Heart left ventricle (tissue), 16 donors: ENCODE measurements at regions not wholly inside any gene's neighbourhood (a gene's known extent, or its start where the extent isn't known, plus 50 kb on each side); places are given as distances from the start of the nearest gene placed in this dataset.
"Not testable (repeated sequence)": the region's sequence is repeated elsewhere in the genome, so short reads cannot be mapped to it uniquely, and the experiment has no call there.

Experiments
- ATAC-seq, 4 donors: fragments of 200-7000 bp; cut with Tn5 transposase; one replicate each; pipeline ENCODE4 v1.9.1; 2020 to 2022; ENCODE audit warnings: moderate library complexity in 4 of 4, mild to moderate bottlenecking in 3 of 4, moderate number of reproducible peaks in 1 of 4
- DNase-seq, 5 donors: peaks; one replicate each; pipeline ENCODE4 v3.0.0-alpha.2; 2020
- H3K27ac ChIP-seq, 12 donors: fragments of 200-600 bp; sonication (generic) in 4 of 12; one replicate each; pipeline versions ENCODE4 v1.5.0 to v1.8.0; 2016 to 2022; ENCODE audit warnings: mild to moderate bottlenecking in 2 of 12
- H3K27me3 ChIP-seq, 9 donors: fragments of 200-600 bp; sonication (generic) in 2 of 9; one replicate each; pipeline versions ENCODE4 v1.5.1 to v1.8.0; 2016 to 2022; ENCODE audit warnings: mild to moderate bottlenecking in 3 of 9
- H3K36me3 ChIP-seq, 9 donors: fragments of 200-600 bp; sonication (generic) in 2 of 9; one replicate each; pipeline versions ENCODE4 v1.5.0 to v1.8.0; 2018 to 2022; ENCODE audit warnings: mild to moderate bottlenecking in 2 of 9
- H3K4me1 ChIP-seq, 12 donors: fragments of 200-600 bp; sonication (generic) in 4 of 12; one replicate each; pipeline versions ENCODE4 v1.5.0 to v1.8.0; 2016 to 2022; ENCODE audit warnings: mild to moderate bottlenecking in 3 of 12
- H3K4me3 ChIP-seq, 12 donors: fragments of 200-600 bp; sonication (generic) in 4 of 12; one replicate each; pipeline versions ENCODE4 v1.5.0 to v1.8.0; 2017 to 2022; ENCODE audit warnings: mild to moderate bottlenecking in 9 of 12, moderate library complexity in 4 of 12
- H3K9me3 ChIP-seq, 12 donors: fragments of 200-600 bp; sonication (generic) in 4 of 12; one replicate each; pipeline versions ENCODE4 v1.5.0 to v1.8.0; 2016 to 2022; ENCODE audit warnings: mild to moderate bottlenecking in 1 of 12
- POLR2A ChIP-seq, 2 donors: fragments of 450-650 bp; IDR thresholded peaks; one replicate each; pipeline ENCODE4 v1.6.1; 2017; ENCODE audit warnings: antibody characterized with exemption in 2 of 2, mild to moderate bottlenecking in 2 of 2, moderate library complexity in 2 of 2
- WGBS, 4 donors: extraction: QIAGEN DNeasy Blood & Tissue Kit in 2 of 4; methylation state at CpG; one replicate each; pipeline versions ENCODE4 v1.1.5 to v1.1.7; 2013 to 2018; 5-methylcytosine and 5-hydroxymethylcytosine counted together
- intact Hi-C, 10 donors: fragments of 100-400 bp; cut with DNase I; formaldehyde crosslinking; loops; one replicate each; pipeline versions ENCODE4 v1.11.1 to v1.14.2; 2022
- TF ChIP-seq, protein P1 (sequence below), 12 donors: fragments of 200-600 bp; sonication (generic) in 4 of 12; IDR thresholded peaks; one replicate each; pipeline versions ENCODE4 v1.5.0 to v1.8.0; 2018 to 2022; ENCODE audit warnings: antibody characterized with exemption in 12 of 12, mild to moderate bottlenecking in 5 of 12
- donor health status: ischemic (EF 13 %, LVEDD 7.1; RV severe dilation, severe dysfunction).
- donor health status: healthy with polysubstance abuse.
- donor health status: DM: no; HTN: yes; CAD: no.
- donor health status: DM: no; HTN: no; CAD: no.
- donor health status: ischemic (EF 25% LVEDD 6.9; RV normal size, moderate dysfunction).
- donor health status: ischemic (EF 25% LVEDD 5.7; RV mildly dilated, moderate dysfunction).
- donor health status: healthy.
- donor health status: DM: yes; HTN: yes; CAD: no.
- donor health status: ischemic (EF 35%, LVEDD 5.7; RV mildly dilated, moderate dysfunction).
- donor health status: nonischemic (EF 11% LVEDD 7.7; RV severe dilation, severe dysfunction).
- donor health status: DM: yes; HTN: yes; CAD: no.
- donor health status: PGD.
- donor health status: ischemic (EF 29% LVEDD 5.4; RV normal size, mild dysfunction).
- donor health status: nonischemic (EF 23%, LVEDD 6.1; RV moderate dilation, normal function).

GRCh38 chr1:221972276-221973235 is 230.7 kb upstream of the DUSP10 start:
- no peaks in the 10 kb centered on the region for H3K36me3 ChIP-seq
- H3K4me1 ChIP-seq, result no peaks in the 10 kb centered on the region
- WGBS, 4 donors, result 81 to 88% (median 87%) methylated on average over 10 of the region's 10 CpGs
- H3K27ac ChIP-seq, result no peak overlapping the region
- H3K9me3 ChIP-seq, result no peaks in the 10 kb centered on the region
- intact Hi-C loops, result no loop called here
- no peak for TF ChIP-seq POLR2A (IDR thresholded peaks at IDR 0.05)
- H3K27me3 ChIP-seq, result no peaks in the 10 kb centered on the region
- H3K4me3 ChIP-seq, result no peak overlapping the region
- ATAC-seq (no peak), DNase-seq (no peak)

DNA sequence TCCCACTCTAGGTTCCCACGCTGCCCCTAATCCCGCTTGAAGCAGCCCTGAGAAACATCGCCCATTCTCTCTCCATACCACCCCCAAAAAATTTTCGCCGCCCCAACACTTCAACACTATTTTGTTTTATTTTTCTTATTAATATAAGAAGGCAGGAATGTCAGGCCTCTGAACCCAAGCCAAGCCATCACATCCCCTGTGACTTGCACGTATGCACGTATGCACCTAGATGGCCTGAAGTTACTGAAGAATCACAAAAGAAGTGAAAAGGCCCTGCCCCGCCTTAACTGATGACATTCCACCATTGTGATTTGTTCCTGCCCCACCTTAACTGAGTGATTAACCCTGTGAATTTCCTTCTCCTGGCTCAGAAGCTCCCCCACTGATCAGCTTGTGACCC is 229.1 kb upstream of the DUSP10 start:
- H3K27ac ChIP-seq, H3K27me3 ChIP-seq, H3K36me3 ChIP-seq, DNase-seq, intact Hi-C loops, H3K4me3 ChIP-seq, H3K9me3 ChIP-seq, ATAC-seq, H3K4me1 ChIP-seq: not testable (repeated sequence)
- 83 to 93% (median 90%) methylated on average over 8 of the region's 8 CpGs for whole genome bisulfite sequencing, 4 donors

DNA sequence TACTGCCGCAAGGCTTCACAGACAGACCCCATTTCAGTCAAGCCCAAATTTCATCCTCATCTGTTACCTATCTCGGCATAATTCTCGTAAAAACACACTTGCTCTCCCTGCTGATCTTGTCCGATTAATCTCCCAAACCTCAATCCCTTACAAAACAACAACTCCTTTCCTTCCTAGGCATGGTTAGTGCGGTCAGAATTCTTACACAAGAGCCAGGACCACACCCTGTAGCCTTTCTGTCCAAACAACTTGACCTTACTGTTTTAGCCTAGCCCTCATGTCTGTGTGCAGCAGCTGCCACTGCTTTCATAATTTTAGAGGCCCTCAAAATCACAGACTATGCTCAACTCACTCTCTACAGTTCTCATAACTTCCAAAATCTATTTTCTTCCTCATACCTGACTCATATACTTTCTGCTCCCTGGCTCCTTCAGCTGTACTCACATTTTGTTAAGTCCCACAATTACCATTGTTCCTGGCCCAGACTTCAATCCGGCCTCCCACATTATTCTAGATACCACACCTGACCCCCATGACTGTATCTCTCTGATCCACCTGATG is 227.5 kb upstream of the DUSP10 start:
- ATAC-seq, H3K4me1 ChIP-seq, DNase-seq, H3K9me3 ChIP-seq, H3K36me3 ChIP-seq, intact Hi-C loops, H3K27me3 ChIP-seq, H3K27ac ChIP-seq, H3K4me3 ChIP-seq: not testable (repeated sequence)
- 85 to 91% (median 88%) methylated on average over 5 to 6 of the region's 6 CpGs for WGBS, 4 donors

- H3K4me3 ChIP-seq, intact Hi-C loops, H3K36me3 ChIP-seq, DNase-seq, H3K9me3 ChIP-seq, H3K4me1 ChIP-seq, ATAC-seq, H3K27me3 ChIP-seq, H3K27ac ChIP-seq: not testable (repeated sequence)
- 77 to 88% (median 81%) methylated on average over 7 to 9 of the region's 9 CpGs for WGBS, 4 donors
Observed at GRCh38 chr1:221967538-221967937, 225.6 kb upstream of the DUSP10 start.

DNA sequence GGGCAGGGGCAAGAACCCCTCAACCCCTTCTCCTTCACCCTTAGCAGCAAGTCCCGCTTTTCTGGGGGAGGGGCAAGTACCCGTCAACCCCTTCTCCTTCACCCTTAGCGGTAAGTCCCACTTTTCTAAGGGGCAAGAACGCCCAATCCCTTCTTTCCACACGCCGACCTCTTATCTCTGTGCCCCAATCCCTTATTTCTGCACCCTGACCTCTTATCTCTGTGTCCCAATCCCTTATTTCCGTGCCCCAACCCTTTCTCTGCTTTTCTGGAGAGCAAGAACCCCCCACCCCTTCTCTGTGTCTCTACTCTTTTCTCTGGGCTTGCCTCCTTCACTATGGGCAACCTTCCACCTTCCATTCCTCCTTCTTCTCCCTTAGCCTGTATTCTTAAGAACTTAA is 225.0 kb upstream of the DUSP10 start:
- H3K27me3 ChIP-seq, ATAC-seq, H3K27ac ChIP-seq, intact Hi-C loops, H3K36me3 ChIP-seq, H3K4me3 ChIP-seq, H3K9me3 ChIP-seq, H3K4me1 ChIP-seq, DNase-seq: not testable (repeated sequence)
- 86 to 88% (median 87%) methylated on average over 7 of the region's 7 CpGs for WGBS, 4 donors

DNA sequence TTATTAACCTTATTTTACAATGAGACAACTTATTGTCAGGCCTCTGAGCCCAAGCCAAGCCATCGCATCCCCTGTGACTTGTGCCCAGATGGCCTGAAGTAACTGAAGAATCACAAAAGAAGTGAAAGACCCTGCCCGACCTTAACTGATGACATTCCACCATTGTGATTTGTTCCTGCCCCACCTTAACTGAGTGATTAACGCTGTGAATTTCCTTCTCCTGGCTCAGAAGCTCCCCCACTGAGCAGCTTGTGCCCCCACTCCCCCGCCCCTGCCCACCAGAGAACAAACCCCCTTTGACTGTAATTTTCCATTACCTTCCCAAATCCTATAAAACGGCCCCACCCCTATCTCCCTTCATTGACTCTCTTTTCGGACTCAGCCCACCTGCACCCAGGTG is 224.0 kb upstream of the DUSP10 start:
- H3K27me3 ChIP-seq, H3K9me3 ChIP-seq, H3K36me3 ChIP-seq, ATAC-seq, DNase-seq, H3K4me3 ChIP-seq, intact Hi-C loops, H3K27ac ChIP-seq: not testable (repeated sequence)
- peaks cover 0 to 12% (median 0%) of the 10 kb centered on the region in 12 donors for H3K4me1 ChIP-seq
- WGBS, 4 donors, result 73 to 87% (median 76%) methylated on average over 6 of the region's 6 CpGs

GRCh38 chr1:221965252-221965651 is 223.4 kb upstream of the DUSP10 start:
- intact Hi-C loops, result no loop called here
- WGBS, 4 donors, result 93 to 99% (median 95%) methylated on average over 3 of the region's 3 CpGs

More at GRCh38 chr1:221965252-221965651, 223.4 kb upstream of the DUSP10 start:
- ATAC-seq (no peak), DNase-seq (no peak)
- Histone ChIP-seq H3K4me3 (no peak overlapping the region), H3K9me3 (no peaks in the 10 kb centered on the region), H3K4me1 (peaks cover 0 to 12% (median 0%) of the 10 kb centered on the region in 12 donors), H3K27ac (no peak overlapping the region), H3K27me3 (no peaks in the 10 kb centered on the region), H3K36me3 (no peaks in the 10 kb centered on the region)
- TF ChIP-seq, protein P1, sequence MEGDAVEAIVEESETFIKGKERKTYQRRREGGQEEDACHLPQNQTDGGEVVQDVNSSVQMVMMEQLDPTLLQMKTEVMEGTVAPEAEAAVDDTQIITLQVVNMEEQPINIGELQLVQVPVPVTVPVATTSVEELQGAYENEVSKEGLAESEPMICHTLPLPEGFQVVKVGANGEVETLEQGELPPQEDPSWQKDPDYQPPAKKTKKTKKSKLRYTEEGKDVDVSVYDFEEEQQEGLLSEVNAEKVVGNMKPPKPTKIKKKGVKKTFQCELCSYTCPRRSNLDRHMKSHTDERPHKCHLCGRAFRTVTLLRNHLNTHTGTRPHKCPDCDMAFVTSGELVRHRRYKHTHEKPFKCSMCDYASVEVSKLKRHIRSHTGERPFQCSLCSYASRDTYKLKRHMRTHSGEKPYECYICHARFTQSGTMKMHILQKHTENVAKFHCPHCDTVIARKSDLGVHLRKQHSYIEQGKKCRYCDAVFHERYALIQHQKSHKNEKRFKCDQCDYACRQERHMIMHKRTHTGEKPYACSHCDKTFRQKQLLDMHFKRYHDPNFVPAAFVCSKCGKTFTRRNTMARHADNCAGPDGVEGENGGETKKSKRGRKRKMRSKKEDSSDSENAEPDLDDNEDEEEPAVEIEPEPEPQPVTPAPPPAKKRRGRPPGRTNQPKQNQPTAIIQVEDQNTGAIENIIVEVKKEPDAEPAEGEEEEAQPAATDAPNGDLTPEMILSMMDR (IDR thresholded peaks at IDR 0.05), result no peak
- TF ChIP-seq POLR2A (IDR thresholded peaks at IDR 0.05), result no peak
